IMR-90 (cell line): ENCODE measurements at regions not wholly inside any gene's neighbourhood (a gene's known extent, or its start where the extent isn't known, plus 50 kb on each side); places are given as distances from the start of the nearest gene placed in this dataset.
A peak's percentile ranks its signal among the peaks of the same experiment; 100 is the strongest.

Experiments used
- ATAC-seq: fragments of 200-7000 bp; cut with Tn5 transposase; 2 replicates; pipeline ENCODE4 v1.9.1; 2020; ENCODE audit warnings: low read depth, mild to moderate bottlenecking, moderate library complexity
- BruUV-seq: library from RNA; stranded (reverse); fragments of 400-500 nt; replicated peaks from 2 replicates; lab custom pipeline; 2021; lab: Mats Ljungman, UMichigan
- CTCF ChIA-PET: fragments of 300-600 bp; formaldehyde crosslinking; extraction: SDS; loops from one replicate; lab custom pipeline; 2021; ENCODE audit warnings: antibody characterized with exemption; lab: Yijun Ruan, JAX
- POLR2A ChIA-PET: fragments of 300-600 bp; sonication (Branson Sonifier 250); formaldehyde crosslinking; loops from one replicate; lab custom pipeline; 2022; ENCODE audit warnings: antibody characterized with exemption; ENCODE audit not compliant: unreplicated experiment; lab: Charles Lee
- DNase-seq: peaks from one replicate; pipeline ENCODE4 v3.0.0; 2013
- H2AFZ ChIP-seq: replicated peaks from 2 replicates; pipeline ENCODE3; 2013; ENCODE audit warnings: low read length, mild to moderate bottlenecking; ENCODE audit not compliant: poor library complexity
- H2AK5ac ChIP-seq: 2 replicates; pipeline ENCODE4 v1.6.1; 2013; ENCODE audit warnings: low read depth, low read length, inconsistent platforms
- H2AK9ac ChIP-seq: replicated peaks from 2 replicates; pipeline ENCODE3; 2013; ENCODE audit warnings: mild to moderate bottlenecking, low read depth, low read length, moderate library complexity; ENCODE audit not compliant: poor library complexity
- H2BK120ac ChIP-seq: 2 replicates; pipeline ENCODE4 v1.6.1; 2013; ENCODE audit warnings: low read depth, low read length, inconsistent platforms
- H2BK15ac ChIP-seq: 3 replicates; pipeline ENCODE4 v1.6.1; 2013; ENCODE audit warnings: low read depth, low read length, inconsistent platforms
- H2BK20ac ChIP-seq: 2 replicates; pipeline ENCODE4 v1.6.1; 2013; ENCODE audit warnings: low read depth, mild to moderate bottlenecking, inconsistent platforms, low read length, moderate library complexity
- H2BK5ac ChIP-seq: 2 replicates; pipeline ENCODE4 v1.6.1; 2013; ENCODE audit warnings: mild to moderate bottlenecking, low read depth, low read length, inconsistent platforms; ENCODE audit not compliant: poor library complexity, severe bottlenecking
- H3K14ac ChIP-seq: replicated peaks from 2 replicates; pipeline ENCODE4 v1.6.1; 2013; ENCODE audit warnings: low read depth, low read length, inconsistent platforms
- H3K18ac ChIP-seq: 2 replicates; pipeline ENCODE4 v1.6.1; 2013; ENCODE audit warnings: low read depth, low read length, control low read depth
- H3K23ac ChIP-seq: 2 replicates; pipeline ENCODE4 v1.6.1; 2013; ENCODE audit warnings: low read depth, low read length, inconsistent platforms
- H3K27ac ChIP-seq: 2 replicates; pipeline ENCODE4 v1.5.1; 2013; ENCODE audit warnings: mild to moderate bottlenecking, control low read depth, low read length; ENCODE audit not compliant: insufficient read depth
- H3K27me3 ChIP-seq: 2 replicates; pipeline ENCODE4 v1.6.1; 2013; ENCODE audit warnings: low read length; ENCODE audit not compliant: control insufficient read depth, insufficient read depth
- H3K36me3 ChIP-seq: 2 replicates; pipeline ENCODE4 v1.6.1; 2013; ENCODE audit warnings: low read length, mixed read lengths; ENCODE audit not compliant: control insufficient read depth, insufficient read depth
- H3K4ac ChIP-seq: 2 replicates; pipeline ENCODE4 v1.6.1; 2013; ENCODE audit warnings: low read depth, low read length, inconsistent platforms
- H3K4me1 ChIP-seq: 2 replicates; pipeline ENCODE4 v1.6.1; 2013; ENCODE audit warnings: low read length, mixed read lengths; ENCODE audit not compliant: control insufficient read depth, insufficient read depth
- H3K4me2 ChIP-seq: 2 replicates; pipeline ENCODE4 v1.6.1; 2013; ENCODE audit warnings: low read depth, mild to moderate bottlenecking, control low read depth, low read length, moderate library complexity
- H3K4me3 ChIP-seq: 2 replicates; pipeline ENCODE4 v1.5.1; 2013; ENCODE audit warnings: low read depth, mild to moderate bottlenecking, control low read depth, low read length, moderate library complexity; ENCODE audit not compliant: insufficient read depth
- H3K56ac ChIP-seq: 2 replicates; pipeline ENCODE4 v1.6.1; 2013; ENCODE audit warnings: low read length, inconsistent platforms; ENCODE audit not compliant: insufficient read depth; ENCODE audit errors: extremely low read depth
- H3K79me1 ChIP-seq, 2 experiments: 2 replicates each; pipeline ENCODE4 v1.6.1; 2013; ENCODE audit warnings: low read length in 2 of 2, inconsistent platforms in 1 of 2, low read depth in 1 of 2
- H3K9ac ChIP-seq: 2 replicates; pipeline ENCODE4 v1.6.1; 2013; ENCODE audit warnings: low read depth, low read length, control low read depth
- H3K9me1 ChIP-seq: 2 replicates; pipeline ENCODE4 v1.6.1; 2013; ENCODE audit warnings: low read length, inconsistent platforms; ENCODE audit not compliant: insufficient read depth
- H3K9me3 ChIP-seq: 2 replicates; pipeline ENCODE4 v1.6.1; 2013; ENCODE audit warnings: low read length; ENCODE audit not compliant: control insufficient read depth, insufficient read depth
- H4K20me1 ChIP-seq: 2 replicates; pipeline ENCODE4 v1.6.1; 2013; ENCODE audit warnings: low read length, inconsistent platforms; ENCODE audit not compliant: insufficient read depth
- H4K5ac ChIP-seq: 2 replicates; pipeline ENCODE4 v1.6.1; 2013; ENCODE audit warnings: mild to moderate bottlenecking, low read depth, low read length, control low read depth
- H4K8ac ChIP-seq, 2 experiments: 2 replicates each; pipeline ENCODE4 v1.6.1; 2013; ENCODE audit warnings: low read depth in 2 of 2, low read length in 2 of 2, control low read depth in 1 of 2, inconsistent platforms in 1 of 2
- H4K91ac ChIP-seq: 2 replicates; pipeline ENCODE4 v1.6.1; 2013; ENCODE audit warnings: low read depth, low read length, inconsistent platforms; ENCODE audit not compliant: insufficient read depth
- BHLHE40 ChIP-seq: fragments of 150-350 bp; IDR thresholded peaks from 2 replicates; pipeline ENCODE4 v1.6.1; 2016; ENCODE audit warnings: mild to moderate bottlenecking, low read depth, low read length
- CEBPB ChIP-seq: IDR thresholded peaks from 2 replicates; pipeline ENCODE4 v1.6.1; 2012; ENCODE audit warnings: low read depth, low read length, improper control_type of control experiment
- CHD1 ChIP-seq: IDR thresholded peaks from 2 replicates; pipeline ENCODE4 v1.6.1; 2012; ENCODE audit warnings: low read depth, low read length, improper control_type of control experiment
- CTCF ChIP-seq: conservative IDR thresholded peaks from 2 replicates; pipeline ENCODE4 v1.5.1; 2012; ENCODE audit warnings: mild to moderate bottlenecking, low read depth, low read length, improper control_type of control experiment
- ELK1 ChIP-seq: fragments of 150-350 bp; IDR thresholded peaks from 2 replicates; pipeline ENCODE4 v1.6.1; 2016; ENCODE audit warnings: low read depth, mild to moderate bottlenecking, low read length, moderate library complexity, borderline replicate concordance
- FOS ChIP-seq: fragments of 150-350 bp; IDR thresholded peaks from 2 replicates; pipeline ENCODE4 v1.6.1; 2016; ENCODE audit warnings: low read depth, low read length
- MAFK ChIP-seq: IDR thresholded peaks from 2 replicates; pipeline ENCODE4 v1.6.1; 2012; ENCODE audit warnings: low read depth, low read length, improper control_type of control experiment
- MXI1 ChIP-seq: IDR thresholded peaks from 2 replicates; pipeline ENCODE4 v1.6.1; 2012; ENCODE audit warnings: low read depth, mild to moderate bottlenecking, low read length, moderate library complexity, borderline replicate concordance
- NFE2L2 ChIP-seq: fragments of 150-350 bp; IDR thresholded peaks from 2 replicates; pipeline ENCODE4 v1.6.1; 2016; ENCODE audit warnings: low read depth, mild to moderate bottlenecking, low read length
- POLR2A ChIP-seq: IDR thresholded peaks from 2 replicates; pipeline ENCODE4 v1.6.1; 2012; ENCODE audit warnings: mild to moderate bottlenecking, low read depth, low read length
- RAD21 ChIP-seq: IDR thresholded peaks from 2 replicates; pipeline ENCODE4 v1.6.1; 2012; ENCODE audit warnings: low read length, improper control_type of control experiment
- RCOR1 ChIP-seq: IDR thresholded peaks from 2 replicates; pipeline ENCODE4 v1.6.1; 2012; ENCODE audit warnings: mild to moderate bottlenecking, low read length, improper control_type of control experiment; ENCODE audit not compliant: insufficient replicate concordance
- RFX5 ChIP-seq: IDR thresholded peaks from 2 replicates; pipeline ENCODE4 v1.8.0; 2012; ENCODE audit warnings: low read depth, mild to moderate bottlenecking, low read length, moderate library complexity
- USF2 ChIP-seq: fragments of 150-350 bp; IDR thresholded peaks from 2 replicates; pipeline ENCODE4 v1.6.1; 2017; ENCODE audit warnings: mild to moderate bottlenecking, antibody characterized with exemption, low read length, low read depth
- WGBS, 2 experiments: methylation state at CpG; one replicate each; pipeline versions ENCODE4 v1.1.5 to v1.1.7; 2013; ENCODE audit warnings: missing lambda C conversion rate in 2 of 2; ENCODE audit not compliant: insufficient read length in 1 of 2; ENCODE audit errors: extremely low coverage in 2 of 2; 5-methylcytosine and 5-hydroxymethylcytosine counted together
- dilution Hi-C: fragments of 300-500 bp; cut with HindIII; formaldehyde crosslinking; loops from one replicate; pipeline ENCODE4 v1.14.3; 2018; ENCODE audit warnings: low sequenced_read_pairs; ENCODE audit not compliant: unreplicated experiment
- in situ Hi-C: fragments of 300-500 bp; cut with MboI; formaldehyde crosslinking; loops from 3 replicates; pipeline ENCODE4 v1.14.3; 2019; ENCODE audit warnings: low sequenced_read_pairs, inconsistent platforms, mixed read lengths
- intact Hi-C: fragments of 100-400 bp; cut with micrococcal nuclease; formaldehyde crosslinking; loops from 2 replicates; pipeline ENCODE4 v1.10.0; 2022

- H2BK20ac ChIP-seq: peak overlapping the region; percentile 87
- no peak overlapping the region for H2AK9ac ChIP-seq
- intact Hi-C loops: no loop called here
- H4K8ac ChIP-seq: peak overlapping the region; percentile 7 to 87; a peak in 3 of 4 replicates
- ChIA-PET CTCF (no interaction called here), POLR2A (no interaction called here)
- peak overlapping the region; percentile 95 for H2BK120ac ChIP-seq
- DNase-seq (peak; percentile 78), ATAC-seq (peak; percentile 78)
- no peaks in the 10 kb centered on the region for H3K27me3 ChIP-seq
- peak overlapping the region; percentile 76; the same call in 1 of the 2 replicates for H3K23ac ChIP-seq
- no peaks in the 10 kb centered on the region for H3K79me1 ChIP-seq
- no peak overlapping the region; the same call in 1 of the 2 replicates for H3K9ac ChIP-seq
- peak overlapping the region; percentile 86 for H3K4ac ChIP-seq
- WGBS, 2 experiments: no CpG with 5 or more reads among the region's 2 CpGs
- no peak for TF ChIP-seq POLR2A
- no peak for TF ChIP-seq CHD1
- TF ChIP-seq NFE2L2: no peak
- no peak for TF ChIP-seq RCOR1
- no peak for TF ChIP-seq MAFK
- TF ChIP-seq RFX5: no peak
- TF ChIP-seq CTCF: no peak
- TF ChIP-seq FOS: no peak
- no peak for TF ChIP-seq RAD21
- TF ChIP-seq USF2: no peak
- TF ChIP-seq BHLHE40: no peak
- no peak for TF ChIP-seq MXI1
- TF ChIP-seq ELK1: no peak
- no peak for TF ChIP-seq CEBPB
- no peak overlapping the region for H2AFZ ChIP-seq
- no TSS peak for BruUV-seq
- H3K36me3 ChIP-seq: no peaks in the 10 kb centered on the region
- H3K14ac ChIP-seq: peak overlapping the region; percentile 81
- H2BK15ac ChIP-seq: peak overlapping the region; percentile 78; the same call in 2 of the 3 replicates
- H2BK5ac ChIP-seq: peak overlapping the region; percentile 90
- dilution Hi-C loops: no loop called here
- peak overlapping the region; percentile 77; the same call in 1 of the 2 replicates for H4K5ac ChIP-seq
- H3K4me1 ChIP-seq: peaks cover 5% of the 10 kb centered on the region; the same call in 1 of the 2 replicates
- H3K4me3 ChIP-seq: peak overlapping the region; percentile 21; the same call in 1 of the 2 replicates
- no peaks in the 10 kb centered on the region for H4K20me1 ChIP-seq
- peak overlapping the region; percentile 96; the same call in 1 of the 2 replicates for H3K18ac ChIP-seq
- peak overlapping the region; percentile 77; the same call in 1 of the 2 replicates for H2AK5ac ChIP-seq
- H3K9me1 ChIP-seq: no peaks in the 10 kb centered on the region
- 0 out of 2 replicates have a peak, but pooled peaks cover 4% of the 10 kb centered on the region for H3K9me3 ChIP-seq
- peak overlapping the region; percentile 83 for H3K56ac ChIP-seq
- H3K27ac ChIP-seq: peak overlapping the region; percentile 68; the same call in 1 of the 2 replicates
- peak overlapping the region; percentile 96; the same call in 1 of the 2 replicates for H3K4me2 ChIP-seq
- peak overlapping the region; percentile 71; the same call in 1 of the 2 replicates for H4K91ac ChIP-seq
- in situ Hi-C loops: no loop called here
Measured at GRCh38 chr6:74946961-74947360, 258.9 kb downstream of the COL12A1 start.
